HG03103 (cell line): ENCODE measurements at regions not wholly inside any gene's neighbourhood (a gene's known extent, or its start where the extent isn't known, plus 50 kb on each side); places are given as distances from the start of the nearest gene placed in this dataset.
"Not testable (repeated sequence)": the region's sequence is repeated elsewhere in the genome, so short reads cannot be mapped to it uniquely, and the experiment has no call there.

ENCODE experiments used
- ATAC-seq: cut with Tn5 transposase; IDR thresholded peaks from one replicate; pipeline ENCODE4 v1.9.1; 2021; ENCODE audit warnings: low read depth; ENCODE audit not compliant: unreplicated experiment

DNA sequence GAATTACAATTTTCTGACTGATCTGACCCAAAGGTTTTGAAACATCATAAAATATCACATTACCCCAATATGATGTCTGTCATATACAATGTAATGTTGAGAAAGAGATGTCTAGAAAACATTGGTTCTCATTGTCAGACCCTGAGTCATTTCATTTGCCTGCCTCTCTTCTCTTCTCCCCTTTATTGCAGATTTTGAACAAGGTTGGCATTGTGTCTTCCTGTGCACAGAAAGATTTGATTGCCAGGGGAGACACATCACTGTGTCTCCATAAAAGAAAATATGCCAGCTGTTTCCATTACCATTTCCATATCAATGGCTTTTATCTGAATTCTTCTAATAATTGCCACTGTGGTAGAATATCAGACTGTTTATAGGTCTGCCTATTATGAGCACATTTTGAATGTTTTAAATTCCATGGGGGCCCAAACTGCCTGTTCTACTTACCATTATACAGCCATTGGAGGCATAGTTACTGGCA is 65.6 kb downstream of the IFI44 start:
- no peak for ATAC-seq

GRCh38 chr1:78716186-78716585 is 66.6 kb downstream of the IFI44 start:
- no peak for ATAC-seq

DNA sequence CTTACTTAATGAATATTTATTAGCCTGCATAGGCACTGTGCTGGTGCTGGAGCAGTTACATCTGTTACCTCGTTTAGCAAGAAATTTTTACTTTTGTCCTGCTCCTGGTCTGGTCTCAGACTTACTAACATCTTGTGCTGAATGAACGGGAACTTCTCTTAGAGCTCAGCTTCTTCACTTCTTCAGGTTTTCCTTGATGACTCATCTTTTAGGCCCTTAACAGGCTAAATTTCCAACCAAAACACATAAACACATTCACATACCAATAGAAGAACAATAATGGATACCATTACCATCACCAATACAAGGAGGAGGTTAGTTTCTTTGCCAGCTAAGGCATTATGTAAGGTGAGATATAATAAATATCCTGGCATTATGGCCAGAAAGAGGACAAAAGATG is 68.9 kb downstream of the IFI44 start:
- ATAC-seq = no peak

GRCh38 chr1:78721136-78721535 is 71.5 kb downstream of the IFI44 start:
- peak; percentile 53 for ATAC-seq

DNA sequence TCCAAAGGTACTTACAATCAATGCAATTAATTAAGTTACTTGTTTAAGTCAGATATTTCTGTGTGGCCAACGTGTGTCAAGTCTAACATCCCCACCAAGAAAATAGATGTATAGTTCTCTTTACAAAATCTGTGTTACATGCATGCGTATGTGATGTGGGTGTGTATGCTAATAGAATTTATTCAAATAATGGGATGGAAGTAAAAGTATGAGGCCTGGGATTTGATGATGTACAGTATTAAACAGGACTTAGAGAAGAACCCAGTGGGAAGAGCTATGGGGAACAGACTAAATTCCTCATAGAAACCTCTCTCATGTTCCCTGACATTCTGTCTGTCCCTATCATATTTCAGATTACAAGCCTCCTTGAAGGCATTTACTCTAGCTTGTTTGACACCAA is 72.5 kb downstream of the IFI44 start:
- ATAC-seq = no peak

DNA sequence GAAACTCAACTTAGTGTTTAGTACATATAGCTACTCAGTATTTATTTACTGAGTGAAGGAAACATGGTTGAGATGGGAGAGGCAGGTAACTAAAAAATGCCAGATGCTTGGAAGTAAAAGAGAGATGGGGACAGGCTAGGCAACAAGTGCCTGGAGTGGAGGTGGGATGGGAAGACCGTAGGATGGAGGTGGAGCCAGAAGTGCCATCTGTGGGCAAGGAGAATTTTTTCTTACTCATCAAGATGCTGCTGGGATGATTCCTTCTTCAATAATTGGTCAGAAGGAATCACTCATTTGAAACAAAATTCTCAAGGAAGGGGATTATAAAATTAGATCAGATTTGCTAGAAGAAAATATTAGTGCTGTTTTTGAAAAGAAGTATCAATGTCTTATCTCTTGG is 72.9 kb downstream of the IFI44 start:
- ATAC-seq = no peak

- no peak for ATAC-seq
Measured at GRCh38 chr1:78722947-78723346, 73.3 kb downstream of the IFI44 start.

- ATAC-seq = no peak
Measured at GRCh38 chr1:78726686-78727085, 77.1 kb downstream of the IFI44 start.

DNA sequence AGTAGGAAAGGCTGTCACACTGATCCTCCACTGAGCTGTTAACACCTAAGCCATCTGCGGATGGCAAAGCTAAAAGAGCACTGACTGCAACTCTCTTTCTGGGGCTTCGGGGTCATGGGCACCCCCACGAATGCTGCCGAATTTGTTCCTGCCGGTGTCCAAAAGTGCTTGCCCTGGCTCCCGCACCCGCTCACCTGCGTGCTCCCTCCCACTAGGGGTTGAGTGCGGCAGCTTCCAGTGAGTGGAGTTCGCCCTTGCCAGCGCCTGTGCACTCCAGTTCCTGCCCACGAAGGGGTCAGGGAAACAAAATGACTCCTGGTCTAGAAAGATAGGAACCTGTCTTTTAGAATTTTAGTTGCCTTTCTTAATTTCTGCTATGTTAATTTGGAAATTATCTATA is 78.7 kb downstream of the IFI44 start:
- ATAC-seq = no peak

DNA sequence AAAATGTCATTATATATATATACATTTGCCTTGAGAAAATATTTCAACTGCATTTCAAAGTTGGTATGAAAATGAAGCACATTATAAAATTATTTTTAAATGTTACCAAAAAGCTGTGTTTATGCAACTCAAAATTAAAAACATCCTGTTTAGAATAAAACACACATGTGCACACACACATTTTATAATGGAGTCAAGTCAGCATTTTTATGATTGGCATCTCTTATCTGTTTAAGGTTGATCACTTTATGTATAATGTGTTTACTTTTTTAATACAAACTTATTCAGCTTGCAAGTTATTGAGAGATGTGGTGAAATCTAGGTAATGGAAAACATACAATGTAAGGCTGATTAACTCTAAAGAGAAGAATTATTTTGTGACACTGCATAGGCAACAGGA is 80.4 kb downstream of the IFI44 start:
- ATAC-seq = no peak

- no peak for ATAC-seq
Measured at GRCh38 chr1:78731674-78732073, 82.0 kb downstream of the IFI44 start.

GRCh38 chr1:78737241-78737640 is 87.6 kb downstream of the IFI44 start:
- no peak for ATAC-seq

GRCh38 chr1:78743626-78744025 is 94.0 kb downstream of the IFI44 start:
- ATAC-seq = no peak

DNA sequence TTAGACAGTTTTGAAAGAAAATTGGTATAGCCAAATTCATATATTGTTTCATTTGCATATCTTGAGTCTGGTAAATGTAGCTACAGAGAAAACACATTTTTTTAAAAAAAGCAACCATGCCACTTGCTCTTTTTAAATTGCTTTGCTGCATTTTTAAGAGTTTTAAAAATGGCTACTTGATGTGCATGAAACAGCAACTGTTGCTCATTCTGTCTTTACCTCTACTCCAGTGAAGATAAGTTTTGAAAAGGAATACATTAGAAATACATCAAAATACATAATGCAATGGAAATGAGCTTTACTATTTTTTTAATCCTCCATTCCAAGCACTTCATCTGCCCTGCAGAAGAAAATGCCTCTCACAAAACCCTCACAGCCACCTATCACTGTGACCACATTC is 95.5 kb downstream of the IFI44 start:
- ATAC-seq = no peak

DNA sequence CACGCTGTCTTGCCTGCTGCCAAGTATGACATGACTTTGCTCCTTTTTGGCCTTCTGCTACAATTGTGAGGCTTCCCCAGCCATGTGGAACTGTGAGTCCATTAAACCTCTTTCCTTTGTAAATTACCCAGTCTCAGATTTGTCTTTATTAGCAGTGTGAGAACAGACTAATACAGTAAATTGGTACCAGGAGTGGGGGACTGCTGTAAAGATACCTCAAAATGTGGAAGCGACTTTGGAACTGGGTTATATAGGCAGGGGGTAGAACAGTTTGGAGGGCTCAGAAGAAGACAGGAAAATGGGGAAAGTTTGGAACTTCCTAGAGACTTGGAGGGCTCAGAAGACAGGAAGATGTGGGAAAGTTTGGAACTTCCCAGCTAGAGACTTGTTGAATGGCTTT is 104.0 kb downstream of the IFI44 start:
- ATAC-seq = not testable (repeated sequence)

GRCh38 chr1:78755986-78756385 is 106.4 kb downstream of the IFI44 start:
- ATAC-seq = no peak

- ATAC-seq = no peak
Measured at GRCh38 chr1:78758506-78758905, 108.9 kb downstream of the IFI44 start.

- ATAC-seq = no peak
Measured at GRCh38 chr1:78759881-78760280, 110.2 kb downstream of the IFI44 start.

DNA sequence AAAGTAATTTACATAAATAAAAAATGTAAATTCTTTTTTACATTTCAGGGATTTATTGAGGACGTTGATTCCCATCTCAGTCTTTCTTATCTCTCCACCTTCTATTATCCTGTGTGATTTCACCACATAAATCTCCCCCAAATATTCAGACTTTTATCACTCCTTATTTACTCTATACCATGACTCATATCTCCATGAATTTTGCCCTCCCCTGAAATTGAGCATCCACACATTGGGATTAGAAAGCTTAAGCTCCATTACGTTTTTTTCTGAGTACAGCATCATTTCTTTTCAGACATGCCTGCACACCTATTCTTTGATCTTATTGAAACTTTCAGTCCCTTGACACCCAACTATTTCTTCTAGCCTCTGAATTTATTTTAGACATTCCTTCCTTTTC is 111.2 kb downstream of the IFI44 start:
- ATAC-seq = no peak

DNA sequence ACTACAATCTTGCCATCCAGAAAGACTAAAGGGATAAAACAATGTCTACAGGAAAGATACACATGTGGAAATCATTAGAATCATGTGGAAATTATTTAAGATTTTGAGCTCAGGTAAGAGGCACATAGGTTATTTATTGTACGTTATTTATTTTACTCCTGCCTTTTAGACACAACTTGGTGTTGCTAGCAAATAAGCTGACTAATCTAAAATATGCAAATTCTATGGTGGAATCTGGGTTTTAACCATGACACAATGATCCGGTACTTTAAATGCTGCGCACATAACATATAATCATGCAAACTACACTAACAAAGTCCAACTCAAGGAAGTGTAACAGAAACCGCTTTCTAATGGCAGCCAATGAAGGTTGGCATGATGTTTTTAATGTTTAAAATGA is 112.5 kb downstream of the IFI44 start:
- ATAC-seq = no peak

GRCh38 chr1:78765489-78765888 is 115.9 kb downstream of the IFI44 start:
- no peak for ATAC-seq

DNA sequence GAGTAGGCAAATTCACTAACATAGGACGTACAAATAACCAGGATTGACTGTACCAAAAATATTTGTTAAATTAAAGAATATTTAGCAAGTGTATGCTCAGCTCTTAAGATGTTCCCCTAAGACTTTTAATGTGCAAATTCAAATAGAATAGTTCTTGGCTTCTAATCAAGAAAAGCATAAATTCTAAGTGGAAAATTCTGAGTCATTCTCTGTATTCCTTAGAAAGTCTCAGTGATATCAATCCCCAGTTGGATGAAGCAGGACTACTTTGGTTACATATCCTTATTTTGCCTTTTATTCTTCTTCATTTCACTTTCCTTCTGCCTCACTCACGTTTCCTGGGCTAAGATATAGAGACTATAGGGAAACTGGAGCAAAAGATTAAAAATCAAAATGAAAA is 130.2 kb downstream of the IFI44 start:
- no peak for ATAC-seq

DNA sequence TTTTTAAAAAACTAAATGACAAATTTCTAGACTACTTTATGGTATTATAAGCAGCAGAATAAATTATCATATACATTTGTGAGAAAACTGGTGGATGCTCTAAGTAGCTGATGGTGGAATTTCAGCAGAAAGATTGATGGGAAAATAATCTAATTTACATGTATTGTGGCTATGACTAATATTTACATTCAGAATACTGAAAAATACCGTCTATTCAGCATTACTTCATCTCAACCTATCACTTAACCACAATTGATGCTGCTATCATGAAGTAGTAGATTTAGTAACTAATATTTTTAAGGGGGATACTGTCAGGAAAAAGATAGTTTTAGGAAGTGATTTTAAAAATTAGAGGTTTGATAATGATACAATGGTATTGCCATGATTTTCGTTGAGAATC is 137.9 kb downstream of the IFI44 start:
- no peak for ATAC-seq
